Stimulated activated naive CD8-positive, alpha-beta T cell treated with anti-CD3 and anti-CD28 coated beads, Interleukin-15, Interleukin-2, amounts not matched to agents 100 U/mL and 50 U/mL, for 24 hours (primary cell): ENCODE measurements at regions not wholly inside any gene's neighbourhood (a gene's known extent, or its start where the extent isn't known, plus 50 kb on each side); places are given as distances from the start of the nearest gene placed in this dataset.

Experiments used
- ATAC-seq: fragments of 150-1000 bp; cut with Tn5 transposase; one replicate; pipeline ENCODE4 v1.10.0; 2021
- DNase-seq: peaks from one replicate; pipeline ENCODE4 v3.0.0; 2021

DNA sequence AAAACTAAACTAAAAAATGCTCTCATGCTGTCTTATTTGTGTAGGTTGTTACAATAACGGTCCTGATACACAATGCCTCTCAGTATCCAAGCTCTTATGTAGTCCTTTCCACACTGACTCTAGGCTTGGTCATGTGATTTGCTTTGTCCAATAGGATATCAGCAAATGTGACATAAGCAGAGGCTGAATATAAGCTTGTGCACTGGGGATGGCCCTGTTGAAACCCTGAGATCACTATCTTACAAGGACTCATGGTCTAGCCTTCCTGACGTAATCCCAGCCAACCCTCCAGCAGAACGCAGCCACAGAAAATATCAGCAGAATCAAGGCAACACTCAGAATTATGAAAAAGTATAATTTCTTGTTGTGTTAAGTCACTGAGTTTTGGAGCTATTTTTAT, 145.1 kb upstream of the CCN2 start:
- DNase-seq = no peak
- ATAC-seq = no peak

DNA sequence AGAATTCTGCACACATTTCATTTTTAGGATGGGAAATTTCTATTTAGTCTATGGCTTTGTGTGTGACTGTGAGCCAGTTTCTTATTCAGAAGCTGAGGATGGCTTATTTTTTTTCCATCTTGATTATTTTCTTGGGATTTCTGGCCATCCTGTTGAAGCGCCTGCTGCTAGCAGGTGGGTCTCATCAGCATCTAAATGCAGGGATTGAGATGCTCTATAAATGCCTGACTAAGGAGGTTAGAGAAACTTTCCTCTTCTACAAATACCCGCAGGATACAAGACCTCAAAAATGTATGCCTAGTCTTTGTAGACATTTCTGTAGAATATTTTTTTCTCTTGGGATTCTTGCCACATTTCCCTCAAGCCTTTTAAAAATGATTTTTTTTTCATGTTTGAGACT, 138.0 kb upstream of the CCN2 start:
- no peak for ATAC-seq
- no peak for DNase-seq

GRCh38 chr6:132088150-132088549, 137.0 kb upstream of the CCN2 start:
- ATAC-seq = no peak
- no peak for DNase-seq

- ATAC-seq (no peak), DNase-seq (no peak)
Measured at GRCh38 chr6:132087391-132087790, 136.2 kb upstream of the CCN2 start.

GRCh38 chr6:132085731-132086130, 134.6 kb upstream of the CCN2 start:
- DNase-seq (no peak), ATAC-seq (no peak)

DNA sequence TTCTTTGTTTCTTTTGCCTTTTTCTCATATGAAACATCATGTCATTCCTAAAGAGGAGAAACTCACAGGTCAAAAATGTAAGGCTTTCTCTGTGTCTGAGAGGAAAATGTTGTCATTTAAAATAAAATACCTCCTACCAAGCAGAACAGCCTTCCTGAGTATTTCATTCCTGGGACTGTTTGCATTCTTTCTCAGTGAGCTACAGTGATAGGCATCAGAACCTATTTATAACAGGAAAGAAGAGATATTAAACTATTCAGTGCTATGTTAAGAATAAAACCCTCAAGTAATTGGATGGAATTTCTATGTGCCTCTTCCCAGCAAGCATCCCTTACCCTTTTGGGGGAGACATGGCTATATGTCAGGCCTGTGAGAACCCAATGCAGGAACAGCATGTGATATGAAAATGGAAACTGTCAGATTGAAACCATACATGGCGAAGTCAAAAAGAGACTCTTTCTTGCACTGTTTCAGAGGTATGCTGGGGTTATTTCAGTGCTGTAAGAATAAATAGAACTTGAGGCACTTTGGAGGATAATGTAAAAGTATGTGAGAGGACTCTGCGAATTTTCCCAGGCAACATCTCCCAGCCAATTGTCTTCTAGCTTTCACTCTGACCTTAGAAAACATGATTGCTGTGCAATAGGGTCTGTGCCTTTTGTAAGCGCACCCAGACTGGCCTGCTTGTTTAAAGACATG, 133.8 kb upstream of the CCN2 start:
- ATAC-seq (no peak), DNase-seq (no peak)

DNA sequence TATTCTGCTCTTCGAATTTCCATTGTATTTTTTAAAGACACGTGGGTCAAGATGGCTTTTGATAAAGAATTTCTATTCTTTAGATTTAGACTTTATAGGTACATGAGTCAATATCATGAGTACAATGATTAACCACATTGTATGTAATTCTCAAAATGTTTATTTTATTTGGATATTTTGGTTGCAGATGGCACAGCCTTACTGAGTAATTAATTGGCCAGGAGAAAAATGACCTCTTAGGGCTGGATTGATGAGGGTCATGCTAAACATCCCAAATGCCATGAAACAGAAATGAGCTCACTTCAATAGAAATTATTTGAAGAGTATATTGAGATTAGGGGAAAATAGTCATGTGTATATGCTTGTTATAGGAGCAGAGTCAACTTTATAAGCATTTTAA, 131.2 kb upstream of the CCN2 start:
- ATAC-seq (no peak), DNase-seq (no peak)

- DNase-seq (no peak), ATAC-seq (no peak)
Measured at GRCh38 chr6:132081338-132081737, 130.2 kb upstream of the CCN2 start.

DNA sequence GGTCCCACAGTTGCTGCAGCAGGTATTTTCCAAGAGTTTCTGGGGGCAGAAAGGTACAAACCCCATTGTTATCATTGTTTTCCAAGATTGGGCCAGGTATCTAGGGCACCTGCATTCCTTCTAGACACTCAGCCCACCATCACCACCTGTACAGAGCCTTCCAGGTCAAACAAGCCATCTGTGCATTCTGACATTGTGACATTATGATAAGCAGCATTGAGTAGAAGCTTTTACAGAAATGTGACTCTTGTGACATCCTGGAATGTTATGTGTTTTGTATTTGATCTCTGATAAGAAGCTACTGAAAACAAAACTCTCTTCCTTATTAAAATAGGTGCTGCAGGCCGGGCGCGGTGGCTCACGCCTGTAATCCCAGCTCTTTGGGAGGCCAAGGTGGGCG, 128.1 kb upstream of the CCN2 start:
- no peak for ATAC-seq
- no peak for DNase-seq

DNA sequence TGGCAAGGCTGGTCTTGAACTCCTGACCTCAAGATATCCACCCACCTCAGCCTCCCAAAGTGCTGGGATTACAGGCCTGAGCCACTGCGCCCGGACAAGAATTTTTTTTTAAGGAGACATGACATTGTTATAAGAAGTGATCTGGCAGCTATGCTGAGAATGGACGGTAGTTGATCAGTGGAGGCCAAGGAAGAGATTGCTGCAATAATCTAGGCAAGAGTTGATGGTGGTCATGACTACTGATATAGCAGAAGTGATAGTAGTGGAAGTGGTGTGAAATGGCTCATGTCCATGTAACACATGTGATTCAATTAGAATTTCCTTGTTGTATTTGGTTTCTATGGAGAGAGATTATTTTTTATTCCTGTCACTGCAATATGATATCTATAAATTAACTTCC, 125.3 kb upstream of the CCN2 start:
- DNase-seq (no peak), ATAC-seq (no peak)

DNA sequence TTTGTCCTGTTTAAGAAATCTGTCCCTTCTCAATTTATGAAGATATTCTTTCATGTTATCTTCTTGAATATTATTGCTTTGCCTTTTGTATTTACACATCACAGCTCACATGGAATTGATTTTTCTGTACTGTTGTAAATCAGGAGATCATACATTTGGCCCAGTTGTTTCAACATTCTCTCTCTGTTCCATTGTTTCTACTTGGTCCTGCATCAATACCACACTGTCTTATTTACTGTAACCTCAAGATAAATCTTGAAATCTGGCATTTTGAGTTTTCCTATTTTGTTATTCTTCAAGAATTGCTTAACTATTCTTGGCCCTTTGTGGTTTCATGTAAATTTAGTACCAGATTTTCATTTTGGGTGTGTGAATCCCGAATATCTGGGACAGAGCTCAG, 121.7 kb upstream of the CCN2 start:
- DNase-seq (no peak), ATAC-seq (no peak)

DNA sequence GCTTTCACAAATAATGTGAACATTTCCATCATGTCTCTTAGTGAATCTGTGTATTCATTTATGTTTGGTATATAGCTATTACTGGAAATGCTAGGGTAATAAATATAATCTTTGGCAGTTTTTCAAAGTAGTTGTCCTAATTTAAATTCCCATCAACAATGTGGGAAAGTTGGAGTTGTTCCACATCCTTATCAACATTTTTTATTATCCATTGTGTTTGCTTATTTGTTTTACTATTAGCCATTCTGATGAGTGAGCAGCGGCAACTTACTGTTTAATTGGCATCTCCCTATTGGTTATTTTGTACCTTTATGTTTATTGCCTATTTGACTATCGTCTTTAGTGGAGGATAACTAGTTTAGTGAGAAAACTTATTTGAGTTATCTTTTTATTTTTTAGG, 121.1 kb upstream of the CCN2 start:
- no peak for ATAC-seq
- DNase-seq = no peak

- ATAC-seq = no peak
Measured at GRCh38 chr6:132070356-132070755, 119.2 kb upstream of the CCN2 start.

DNA sequence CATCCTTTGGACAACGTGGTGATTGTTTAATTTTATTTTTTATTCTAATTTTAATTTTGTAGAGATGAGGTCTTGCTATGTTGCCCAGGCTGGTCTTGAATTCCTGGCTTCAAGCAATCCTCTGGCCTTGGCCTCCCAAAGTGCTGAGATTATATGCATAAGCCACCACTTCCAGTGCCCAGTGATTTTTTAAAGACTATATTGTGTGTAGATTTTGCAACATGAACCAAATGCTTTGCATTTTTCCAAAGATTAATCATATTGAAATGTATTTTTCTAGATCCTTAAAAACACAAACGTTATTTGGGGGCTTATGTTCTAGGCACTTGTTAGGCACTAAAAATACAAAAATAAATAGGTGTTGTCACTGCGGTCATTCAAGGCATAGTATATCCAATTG, 117.6 kb upstream of the CCN2 start:
- no peak for ATAC-seq
- no peak for DNase-seq

More at GRCh38 chr6:132070356-132070755, 119.2 kb upstream of the CCN2 start:
- DNase-seq = no peak

DNA sequence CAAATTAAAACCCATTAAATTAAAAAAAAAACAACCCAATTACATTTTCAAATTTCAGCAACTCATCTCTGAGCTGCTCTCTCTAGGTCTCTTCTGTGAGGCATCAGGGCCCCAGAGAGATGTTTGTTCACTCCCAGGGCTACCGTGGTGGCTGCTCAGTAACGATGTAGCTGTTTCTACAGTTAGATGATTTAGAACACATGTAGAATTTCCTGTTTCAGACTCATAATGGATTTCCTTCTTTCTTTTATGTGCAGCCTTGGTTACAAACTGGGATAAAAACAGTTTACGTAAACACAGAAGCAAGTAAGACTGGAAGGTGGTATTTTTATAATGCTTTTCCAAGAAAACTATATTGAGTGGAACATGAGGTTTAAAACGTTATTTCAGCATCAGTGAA, 116.1 kb upstream of the CCN2 start:
- ATAC-seq (no peak), DNase-seq (no peak)

DNA sequence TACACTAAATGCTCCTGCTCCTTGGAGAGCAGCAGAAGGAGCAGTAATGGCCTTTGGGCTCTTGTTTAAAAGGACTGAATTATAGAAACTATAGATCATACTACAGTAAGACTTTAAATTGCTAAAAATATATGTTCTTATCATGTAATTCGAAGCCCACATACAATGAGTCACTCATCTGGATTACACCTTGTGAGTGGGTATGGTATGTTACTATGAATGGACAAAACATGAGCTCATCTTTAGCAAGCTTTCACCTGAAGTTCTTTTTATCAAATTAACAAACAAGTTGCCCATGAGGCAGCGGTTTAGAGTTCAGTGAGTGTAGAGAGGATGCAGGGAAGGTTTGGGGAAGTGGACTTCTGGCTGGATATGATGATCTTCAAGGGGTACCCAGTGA, 114.4 kb upstream of the CCN2 start:
- ATAC-seq (no peak), DNase-seq (no peak)

- no peak for DNase-seq
- ATAC-seq = no peak
Measured at GRCh38 chr6:132063738-132064137, 112.6 kb upstream of the CCN2 start.

DNA sequence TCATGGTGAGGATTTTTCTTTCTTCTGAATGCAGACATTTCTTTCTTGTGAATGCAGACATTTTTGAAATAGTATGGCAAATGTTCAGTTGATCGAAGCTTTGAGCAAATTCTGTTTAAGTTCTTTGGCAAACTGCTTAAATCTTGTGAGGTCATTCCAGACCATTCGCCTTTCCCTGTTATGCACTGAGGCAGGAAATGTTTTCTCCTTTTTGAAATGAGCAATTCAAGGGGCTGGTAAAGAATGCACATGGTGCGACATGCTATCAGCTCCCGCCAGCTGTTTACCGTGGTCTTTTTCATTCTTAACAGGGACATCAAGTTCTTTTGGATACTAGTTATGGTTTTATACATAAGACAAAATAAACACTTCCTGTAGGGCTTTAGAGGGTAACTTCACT, 112.0 kb upstream of the CCN2 start:
- ATAC-seq (no peak), DNase-seq (no peak)

- DNase-seq = no peak
- no peak for ATAC-seq
Measured at GRCh38 chr6:132062626-132063025, 111.5 kb upstream of the CCN2 start.

DNA sequence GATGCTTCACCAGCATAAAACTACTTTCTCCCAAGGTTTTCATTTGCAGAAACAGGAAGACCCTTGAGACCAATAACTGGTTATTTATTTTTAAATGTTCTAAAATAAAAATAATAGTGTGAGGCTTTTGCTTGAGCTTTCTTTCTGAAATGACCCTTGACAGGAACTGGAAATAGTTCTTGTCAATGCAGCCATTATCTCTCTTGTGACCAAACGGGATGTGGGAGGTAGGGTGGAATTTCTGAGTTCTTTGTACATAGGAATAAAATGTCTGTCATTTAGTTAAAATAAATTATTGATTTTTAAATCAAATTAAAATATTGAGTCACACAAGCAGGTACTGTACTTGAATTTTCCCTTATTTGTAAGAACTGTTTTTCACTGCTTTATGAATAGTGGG, 110.2 kb upstream of the CCN2 start:
- no peak for ATAC-seq
- no peak for DNase-seq

- DNase-seq (no peak), ATAC-seq (no peak)
Measured at GRCh38 chr6:132060591-132060990, 109.4 kb upstream of the CCN2 start.

DNA sequence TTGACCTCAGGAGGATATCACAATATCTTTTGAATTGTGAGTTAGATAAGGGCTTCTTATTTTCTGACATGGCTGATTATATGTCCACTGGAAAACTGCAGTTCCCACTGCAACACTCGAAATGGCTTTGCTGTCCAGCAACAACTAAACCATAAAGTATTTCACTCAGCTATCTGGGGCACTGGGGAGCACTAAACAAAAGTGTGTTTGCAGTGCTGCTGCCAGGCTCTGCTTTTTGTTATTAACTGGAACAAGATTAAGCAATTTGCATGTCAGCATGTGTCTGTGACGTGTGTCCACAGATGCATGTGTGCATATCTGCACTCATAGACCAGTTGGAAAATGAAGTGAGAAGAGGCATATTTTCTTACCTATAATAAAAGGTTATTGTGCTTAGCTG, 107.8 kb upstream of the CCN2 start:
- ATAC-seq (no peak), DNase-seq (no peak)

DNA sequence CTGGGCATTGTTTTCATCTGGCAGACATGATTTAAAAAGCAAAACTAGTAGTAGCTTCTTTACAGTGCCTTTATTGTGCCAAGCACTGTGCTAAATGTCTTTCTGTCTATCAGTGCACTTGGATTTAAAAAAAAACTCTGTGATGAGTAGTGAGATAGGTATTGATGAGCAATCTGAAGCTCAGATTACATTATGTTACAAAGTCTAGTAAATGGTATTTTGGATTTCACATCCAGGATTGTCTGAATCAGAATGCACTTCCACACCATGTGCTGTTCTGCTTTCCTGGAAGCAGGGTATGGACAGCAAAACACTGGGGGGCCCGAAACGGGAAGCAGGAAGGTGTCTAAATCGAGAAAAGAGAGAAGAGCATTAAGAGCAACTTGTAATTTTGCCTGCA, 103.4 kb upstream of the CCN2 start:
- DNase-seq (no peak), ATAC-seq (no peak)

- DNase-seq (no peak), ATAC-seq (no peak)
Measured at GRCh38 chr6:132053511-132053910, 102.3 kb upstream of the CCN2 start.

DNA sequence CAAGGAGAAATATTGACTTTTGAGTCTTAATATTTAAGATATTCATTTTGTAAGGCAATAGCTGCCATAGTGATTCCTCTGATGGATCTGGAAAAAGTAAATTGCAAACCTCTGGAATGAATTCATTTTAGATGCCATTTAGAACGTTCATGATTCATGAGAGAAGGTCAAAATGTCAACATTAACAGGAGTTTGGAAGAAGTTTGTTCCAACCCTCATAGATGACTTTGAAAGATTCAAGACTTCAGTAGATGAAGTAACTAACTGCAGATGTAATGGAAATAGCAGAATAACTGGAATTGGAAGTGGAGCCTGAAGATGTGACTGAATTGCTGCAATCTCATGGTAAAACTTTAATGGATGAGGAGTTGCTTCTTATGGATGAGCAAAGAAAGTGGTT, 100.9 kb upstream of the CCN2 start:
- no peak for DNase-seq
- no peak for ATAC-seq
